Hematopoietic multipotent progenitor cell treated with erythropoietin and hydrocortisone succinate and interleukin-3 and kit ligand, for 8 days (in vitro differentiated cells): ENCODE measurements at regions not wholly inside any gene's neighbourhood (a gene's known extent, or its start where the extent isn't known, plus 50 kb on each side); places are given as distances from the start of the nearest gene placed in this dataset.
"Not testable (repeated sequence)": the region's sequence is repeated elsewhere in the genome, so short reads cannot be mapped to it uniquely, and the experiment has no call there.

Experiments used
- DNase-seq: peaks from one replicate; pipeline ENCODE4 v3.0.0-alpha.2; 2015

- not testable (repeated sequence) for DNase-seq
Measured at GRCh38 chr14:52122163-52122562, 53.3 kb upstream of the NID2 start.

- no peak for DNase-seq
Measured at GRCh38 chr14:52121441-52121840, 52.6 kb upstream of the NID2 start.

- no peak for DNase-seq
Measured at GRCh38 chr14:52119030-52119429, 50.2 kb upstream of the NID2 start.
